ENCODE measurements at regions not wholly inside any gene's neighbourhood (a gene's known extent, or its start where the extent isn't known, plus 50 kb on each side); places are given as distances from the start of the nearest gene placed in this dataset.

- intact Hi-C loops (cut with DNase I) = no loop called here
- Histone ChIP-seq H3K4me3 (no peak overlapping the region), H3K36me3 (no peaks in the 10 kb centered on the region), H3K27ac (no peak overlapping the region), H3K27me3 (no peaks in the 10 kb centered on the region), H3K4me1 (no peaks in the 10 kb centered on the region), H3K9me3 (peaks cover 0 to 24% (median 0%) of the 10 kb centered on the region in 11 donors)
- ATAC-seq (no peak), DNase-seq (no peak)
- no peak for TF ChIP-seq CTCF (IDR thresholded peaks at IDR 0.05)
- WGBS, 2 donors = 39 to 63% methylated on average over 2 of the region's 2 CpGs
These were observed 105.1 kb downstream of the SLC24A2 start for GRCh38 chr9:19683715-19684114.

- Histone ChIP-seq H3K27me3 (no peaks in the 10 kb centered on the region), H3K9me3 (peaks cover 0 to 24% (median 0%) of the 10 kb centered on the region in 11 donors), H3K36me3 (no peaks in the 10 kb centered on the region), H3K4me1 (no peaks in the 10 kb centered on the region), H3K4me3 (no peak overlapping the region), H3K27ac (no peak overlapping the region)
- no peak for TF ChIP-seq CTCF (IDR thresholded peaks at IDR 0.05)
- WGBS, 2 donors = 77 to 81% methylated on average over 2 of the region's 2 CpGs
- intact Hi-C loops (cut with DNase I) = no loop called here
- no peak for ATAC-seq
- DNase-seq = no peak
These were observed 106.4 kb downstream of the SLC24A2 start for GRCh38 chr9:19682397-19682796.

- TF ChIP-seq CTCF (IDR thresholded peaks at IDR 0.05) = no peak
- 77 to 83% methylated on average over 3 of the region's 3 CpGs for WGBS, 2 donors
- ATAC-seq = no peak
These were observed 107.0 kb downstream of the SLC24A2 start for GRCh38 chr9:19681846-19682245.

GRCh38 chr9:19677924-19678323 lies 110.9 kb downstream of the SLC24A2 start:
- no peaks in the 10 kb centered on the region for H3K4me1 ChIP-seq
- H3K36me3 ChIP-seq = no peaks in the 10 kb centered on the region
- TF ChIP-seq CTCF (IDR thresholded peaks at IDR 0.05) = no peak
- no peak for ATAC-seq
- intact Hi-C loops (cut with DNase I) = loop anchor here in 1 of 10 donors (10.0 kb wide), 1 partner anchor 57 kb away; no protein-coding TSS in a partner anchor
- DNase-seq = no peak
- H3K9me3 ChIP-seq = peaks cover 0 to 17% (median 0%) of the 10 kb centered on the region in 11 donors
- H3K27ac ChIP-seq = no peak overlapping the region
- no peaks in the 10 kb centered on the region for H3K27me3 ChIP-seq
- 72 to 80% methylated on average over 5 of the region's 5 CpGs for WGBS, 2 donors
- H3K4me3 ChIP-seq = no peak overlapping the region

More at GRCh38 chr9:19681846-19682245, 107.0 kb downstream of the SLC24A2 start:
- H3K4me1 ChIP-seq = no peaks in the 10 kb centered on the region
- no peaks in the 10 kb centered on the region for H3K36me3 ChIP-seq
- no peaks in the 10 kb centered on the region for H3K27me3 ChIP-seq
- peaks cover 0 to 20% (median 0%) of the 10 kb centered on the region in 11 donors for H3K9me3 ChIP-seq
- intact Hi-C loops (cut with DNase I) = no loop called here
- no peak overlapping the region for H3K4me3 ChIP-seq
- no peak for DNase-seq
- no peak overlapping the region for H3K27ac ChIP-seq
